ENCODE measurements at regions not wholly inside any gene's neighbourhood (a gene's known extent, or its start where the extent isn't known, plus 50 kb on each side); places are given as distances from the start of the nearest gene placed in this dataset.
"Not testable (repeated sequence)": the region's sequence is repeated elsewhere in the genome, so short reads cannot be mapped to it uniquely, and the experiment has no call there.

DNA sequence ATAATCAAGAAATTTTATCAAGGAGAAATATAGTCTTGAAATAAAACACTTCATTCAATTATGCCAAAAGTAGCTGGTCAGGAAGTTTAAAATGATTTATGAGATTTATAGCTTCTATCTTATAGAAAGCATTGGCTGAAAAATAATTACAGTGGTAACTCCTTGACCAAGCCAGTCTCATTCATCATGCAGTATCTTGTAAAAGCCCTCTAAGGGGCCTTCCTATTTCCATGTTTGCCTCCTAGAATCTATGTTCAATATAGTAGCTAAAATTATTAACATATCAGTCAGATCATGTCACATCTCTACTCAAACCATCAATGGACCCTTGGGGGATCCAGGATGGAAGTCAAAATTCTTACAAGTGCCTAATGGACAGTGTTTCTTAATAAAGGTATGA lies 393.4 kb upstream of the ST8SIA4 start:
- no peak for TF ChIP-seq EZH2phosphoT487 (IDR thresholded peaks at IDR 0.05; ENCODE audit: low read depth)
- TF ChIP-seq, protein P1, sequence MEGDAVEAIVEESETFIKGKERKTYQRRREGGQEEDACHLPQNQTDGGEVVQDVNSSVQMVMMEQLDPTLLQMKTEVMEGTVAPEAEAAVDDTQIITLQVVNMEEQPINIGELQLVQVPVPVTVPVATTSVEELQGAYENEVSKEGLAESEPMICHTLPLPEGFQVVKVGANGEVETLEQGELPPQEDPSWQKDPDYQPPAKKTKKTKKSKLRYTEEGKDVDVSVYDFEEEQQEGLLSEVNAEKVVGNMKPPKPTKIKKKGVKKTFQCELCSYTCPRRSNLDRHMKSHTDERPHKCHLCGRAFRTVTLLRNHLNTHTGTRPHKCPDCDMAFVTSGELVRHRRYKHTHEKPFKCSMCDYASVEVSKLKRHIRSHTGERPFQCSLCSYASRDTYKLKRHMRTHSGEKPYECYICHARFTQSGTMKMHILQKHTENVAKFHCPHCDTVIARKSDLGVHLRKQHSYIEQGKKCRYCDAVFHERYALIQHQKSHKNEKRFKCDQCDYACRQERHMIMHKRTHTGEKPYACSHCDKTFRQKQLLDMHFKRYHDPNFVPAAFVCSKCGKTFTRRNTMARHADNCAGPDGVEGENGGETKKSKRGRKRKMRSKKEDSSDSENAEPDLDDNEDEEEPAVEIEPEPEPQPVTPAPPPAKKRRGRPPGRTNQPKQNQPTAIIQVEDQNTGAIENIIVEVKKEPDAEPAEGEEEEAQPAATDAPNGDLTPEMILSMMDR (IDR thresholded peaks at IDR 0.05; ENCODE audit: low read depth, low read length) = no peak
- no peak overlapping the region for H3K27ac ChIP-seq (ENCODE audit: low read length)
- H2AFZ ChIP-seq (ENCODE audit: low read depth, low read length) = no peak overlapping the region
- no peak overlapping the region for H3K9ac ChIP-seq (ENCODE audit: low read length)
- H3K9me3 ChIP-seq (ENCODE audit: insufficient read depth, low read length) = no peaks in the 10 kb centered on the region
- no peaks in the 10 kb centered on the region for H3K36me3 ChIP-seq (replicated peaks; ENCODE audit: low read depth, low read length)
- no peaks in the 10 kb centered on the region for H3K4me1 ChIP-seq (ENCODE audit: low read length)
- H4K20me1 ChIP-seq (ENCODE audit: insufficient read depth, low read length) = no peaks in the 10 kb centered on the region
- H3K79me2 ChIP-seq (ENCODE audit: low read length) = no peaks in the 10 kb centered on the region
- no peaks in the 10 kb centered on the region for H3K27me3 ChIP-seq (ENCODE audit: low read depth, low read length)
- H3K4me2 ChIP-seq (ENCODE audit: low read length) = no peak overlapping the region
- H3K4me3 ChIP-seq (ENCODE audit: low read length) = no peak overlapping the region

DNA sequence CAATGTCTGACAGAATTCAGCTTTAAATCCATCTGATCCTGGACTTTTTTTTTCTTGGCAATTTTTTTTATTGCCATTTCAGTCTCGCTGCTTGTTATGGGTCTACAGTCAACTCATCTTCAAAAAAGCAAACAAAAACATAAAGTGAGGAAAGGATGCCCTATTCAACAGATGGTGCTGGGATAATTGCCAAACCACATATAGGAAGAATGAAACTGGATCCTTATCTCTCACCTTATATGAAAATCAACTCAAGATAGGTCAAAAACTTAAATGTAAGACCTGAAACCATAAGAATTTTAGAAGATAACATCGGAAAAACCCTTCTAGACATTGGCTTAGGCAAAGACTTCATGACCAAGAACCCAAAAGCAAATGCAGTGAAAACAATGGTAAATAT lies 389.1 kb upstream of the ST8SIA4 start:
- no peak for TF ChIP-seq EZH2phosphoT487 (IDR thresholded peaks at IDR 0.05; ENCODE audit: low read depth)
- TF ChIP-seq, protein P1 (IDR thresholded peaks at IDR 0.05; ENCODE audit: low read depth, low read length) = no peak
- Histone ChIP-seq H4K20me1 (ENCODE audit: insufficient read depth, low read length) (no peaks in the 10 kb centered on the region), H3K4me2 (ENCODE audit: low read length) (no peak overlapping the region), H3K27me3 (ENCODE audit: low read depth, low read length) (no peaks in the 10 kb centered on the region), H2AFZ (ENCODE audit: low read depth, low read length) (no peak overlapping the region), H3K9ac (ENCODE audit: low read length) (no peak overlapping the region), H3K4me1 (ENCODE audit: low read length) (no peaks in the 10 kb centered on the region), H3K27ac (ENCODE audit: low read length) (no peak overlapping the region), H3K4me3 (ENCODE audit: low read length) (no peak overlapping the region), H3K79me2 (ENCODE audit: low read length) (no peaks in the 10 kb centered on the region), H3K9me3 (ENCODE audit: insufficient read depth, low read length) (no peaks in the 10 kb centered on the region), H3K36me3 (replicated peaks; ENCODE audit: low read depth, low read length) (no peaks in the 10 kb centered on the region)

DNA sequence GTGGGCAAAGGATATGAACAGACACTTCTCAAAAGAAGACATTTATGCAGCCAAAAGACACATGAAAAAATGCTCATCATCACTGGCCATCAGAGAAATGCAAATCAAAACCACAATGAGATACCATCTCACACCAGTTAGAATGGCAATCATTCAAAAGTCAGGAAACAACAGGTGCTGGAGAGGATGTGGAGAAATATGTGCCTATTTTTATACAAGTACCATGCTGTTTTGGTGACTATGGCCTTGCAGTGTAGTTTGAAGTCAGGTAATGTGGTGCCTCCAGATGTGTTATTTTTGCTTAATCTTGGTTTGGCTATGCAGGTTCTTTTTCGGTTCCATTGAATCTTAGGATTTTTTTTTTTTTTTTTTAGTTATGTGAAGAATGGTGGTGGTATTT lies 387.7 kb upstream of the ST8SIA4 start:
- H3K36me3 ChIP-seq (replicated peaks; ENCODE audit: low read depth, low read length); H3K79me2 ChIP-seq (ENCODE audit: low read length); H4K20me1 ChIP-seq (ENCODE audit: insufficient read depth, low read length); H3K27ac ChIP-seq (ENCODE audit: low read length); H3K4me3 ChIP-seq (ENCODE audit: low read length); H3K27me3 ChIP-seq (ENCODE audit: low read depth, low read length); H3K9ac ChIP-seq (ENCODE audit: low read length); H3K4me1 ChIP-seq (ENCODE audit: low read length); H2AFZ ChIP-seq (ENCODE audit: low read depth, low read length); H3K4me2 ChIP-seq (ENCODE audit: low read length); H3K9me3 ChIP-seq (ENCODE audit: insufficient read depth, low read length): not testable (repeated sequence)

DNA sequence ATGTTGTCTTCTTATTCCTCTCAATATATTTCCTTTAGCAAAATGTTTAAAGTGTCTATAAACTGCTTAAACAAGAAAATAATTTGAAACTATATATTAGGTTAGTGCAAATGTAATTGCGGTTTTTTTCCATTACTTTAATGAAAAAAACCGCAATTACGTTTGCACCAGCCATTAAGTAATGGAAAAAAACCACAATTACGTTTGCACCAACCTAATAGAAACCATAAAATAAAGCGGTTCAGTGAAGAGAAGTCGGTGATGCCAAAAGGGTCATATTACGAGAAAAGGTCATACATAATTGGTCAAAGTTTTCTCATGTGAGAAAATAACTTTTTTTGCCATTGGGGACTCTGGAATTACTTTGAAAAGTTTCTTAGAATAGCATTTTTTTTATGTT lies 385.6 kb upstream of the ST8SIA4 start:
- no peaks in the 10 kb centered on the region for H3K79me2 ChIP-seq (ENCODE audit: low read length)

More for the DNA sequence above, 385.6 kb upstream of the ST8SIA4 start:
- Histone ChIP-seq H3K4me3 (ENCODE audit: low read length) (no peak overlapping the region), H3K9ac (ENCODE audit: low read length) (no peak overlapping the region), H3K9me3 (ENCODE audit: insufficient read depth, low read length) (no peaks in the 10 kb centered on the region), H4K20me1 (ENCODE audit: insufficient read depth, low read length) (no peaks in the 10 kb centered on the region), H3K27ac (ENCODE audit: low read length) (no peak overlapping the region), H3K4me1 (ENCODE audit: low read length) (no peaks in the 10 kb centered on the region), H3K36me3 (replicated peaks; ENCODE audit: low read depth, low read length) (no peaks in the 10 kb centered on the region), H3K4me2 (ENCODE audit: low read length) (no peak overlapping the region), H2AFZ (ENCODE audit: low read depth, low read length) (no peak overlapping the region), H3K27me3 (ENCODE audit: low read depth, low read length) (no peaks in the 10 kb centered on the region)
- TF ChIP-seq, protein P1 (IDR thresholded peaks at IDR 0.05; ENCODE audit: low read depth, low read length) = no peak
- no peak for TF ChIP-seq EZH2phosphoT487 (IDR thresholded peaks at IDR 0.05; ENCODE audit: low read depth)

Measured in OCI-LY3 (cell line).